OCI-LY1 (cell line): ENCODE measurements at regions not wholly inside any gene's neighbourhood (a gene's known extent, or its start where the extent isn't known, plus 50 kb on each side); places are given as distances from the start of the nearest gene placed in this dataset.

ENCODE experiments used
- EZH2 ChIP-seq: fragments of 200-600 bp; sonication (generic), shearing (Covaris generic); IDR thresholded peaks from 2 replicates; pipeline ENCODE4 v1.8.0; 2017; ENCODE audit warnings: borderline replicate concordance, mixed run types, mild to moderate bottlenecking, antibody characterized with exemption, low read length, moderate library complexity, mixed read lengths
- TF ChIP-seq, protein P1 (sequence below): fragments of 200-600 bp; sonication (generic), shearing (Covaris generic); IDR thresholded peaks from 2 replicates; pipeline ENCODE4 v1.5.1; 2017; ENCODE audit warnings: mild to moderate bottlenecking, antibody characterized with exemption, low read length, moderate library complexity, mixed read lengths

GRCh38 chr4:114277690-114278089, 298.2 kb upstream of the ARSJ start:
- TF ChIP-seq EZH2 = no peak
- TF ChIP-seq, protein P1, sequence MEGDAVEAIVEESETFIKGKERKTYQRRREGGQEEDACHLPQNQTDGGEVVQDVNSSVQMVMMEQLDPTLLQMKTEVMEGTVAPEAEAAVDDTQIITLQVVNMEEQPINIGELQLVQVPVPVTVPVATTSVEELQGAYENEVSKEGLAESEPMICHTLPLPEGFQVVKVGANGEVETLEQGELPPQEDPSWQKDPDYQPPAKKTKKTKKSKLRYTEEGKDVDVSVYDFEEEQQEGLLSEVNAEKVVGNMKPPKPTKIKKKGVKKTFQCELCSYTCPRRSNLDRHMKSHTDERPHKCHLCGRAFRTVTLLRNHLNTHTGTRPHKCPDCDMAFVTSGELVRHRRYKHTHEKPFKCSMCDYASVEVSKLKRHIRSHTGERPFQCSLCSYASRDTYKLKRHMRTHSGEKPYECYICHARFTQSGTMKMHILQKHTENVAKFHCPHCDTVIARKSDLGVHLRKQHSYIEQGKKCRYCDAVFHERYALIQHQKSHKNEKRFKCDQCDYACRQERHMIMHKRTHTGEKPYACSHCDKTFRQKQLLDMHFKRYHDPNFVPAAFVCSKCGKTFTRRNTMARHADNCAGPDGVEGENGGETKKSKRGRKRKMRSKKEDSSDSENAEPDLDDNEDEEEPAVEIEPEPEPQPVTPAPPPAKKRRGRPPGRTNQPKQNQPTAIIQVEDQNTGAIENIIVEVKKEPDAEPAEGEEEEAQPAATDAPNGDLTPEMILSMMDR = no peak
